ENCODE measurements at regions not wholly inside any gene's neighbourhood (a gene's known extent, or its start where the extent isn't known, plus 50 kb on each side); places are given as distances from the start of the nearest gene placed in this dataset.

DNA sequence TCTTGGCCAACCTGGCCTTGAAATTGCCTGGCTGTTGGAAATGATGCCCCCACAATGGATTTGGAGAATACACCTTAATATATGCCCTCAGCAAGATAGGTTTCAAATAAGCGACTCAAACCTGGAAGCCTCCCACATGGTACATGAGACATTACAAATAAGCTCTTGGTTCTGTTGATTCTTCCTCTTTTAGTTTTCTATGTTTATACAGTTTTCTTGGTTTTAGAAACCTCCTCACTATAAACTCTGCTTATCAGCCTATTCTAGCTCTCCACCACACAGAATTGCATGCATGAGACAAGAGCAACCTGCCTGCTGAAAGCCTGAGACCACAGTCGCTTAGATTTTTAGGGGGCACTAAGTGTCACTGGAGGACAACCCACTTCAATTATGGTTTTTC is 108.8 kb upstream of the PREP start:
- no peak for FAIRE-seq

DNA sequence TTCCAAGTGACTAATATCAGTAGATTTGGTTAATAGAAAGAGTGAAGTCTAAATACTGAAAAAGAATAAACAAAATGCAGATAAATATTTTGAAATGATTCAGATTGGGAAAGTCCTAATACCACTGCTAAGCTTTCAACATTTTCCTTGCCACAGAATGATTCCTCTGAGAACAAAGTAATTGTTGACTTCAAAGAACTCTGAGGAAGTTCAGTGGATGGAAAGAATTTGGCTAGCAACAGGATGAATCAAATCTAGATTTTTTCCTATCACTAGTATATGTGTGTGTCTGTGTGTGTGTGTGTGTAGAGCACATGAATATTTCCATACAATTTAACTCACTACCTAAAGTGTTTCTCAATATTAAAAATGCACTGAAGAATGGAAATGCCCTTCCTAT is 107.9 kb upstream of the PREP start:
- no peak for FAIRE-seq

DNA sequence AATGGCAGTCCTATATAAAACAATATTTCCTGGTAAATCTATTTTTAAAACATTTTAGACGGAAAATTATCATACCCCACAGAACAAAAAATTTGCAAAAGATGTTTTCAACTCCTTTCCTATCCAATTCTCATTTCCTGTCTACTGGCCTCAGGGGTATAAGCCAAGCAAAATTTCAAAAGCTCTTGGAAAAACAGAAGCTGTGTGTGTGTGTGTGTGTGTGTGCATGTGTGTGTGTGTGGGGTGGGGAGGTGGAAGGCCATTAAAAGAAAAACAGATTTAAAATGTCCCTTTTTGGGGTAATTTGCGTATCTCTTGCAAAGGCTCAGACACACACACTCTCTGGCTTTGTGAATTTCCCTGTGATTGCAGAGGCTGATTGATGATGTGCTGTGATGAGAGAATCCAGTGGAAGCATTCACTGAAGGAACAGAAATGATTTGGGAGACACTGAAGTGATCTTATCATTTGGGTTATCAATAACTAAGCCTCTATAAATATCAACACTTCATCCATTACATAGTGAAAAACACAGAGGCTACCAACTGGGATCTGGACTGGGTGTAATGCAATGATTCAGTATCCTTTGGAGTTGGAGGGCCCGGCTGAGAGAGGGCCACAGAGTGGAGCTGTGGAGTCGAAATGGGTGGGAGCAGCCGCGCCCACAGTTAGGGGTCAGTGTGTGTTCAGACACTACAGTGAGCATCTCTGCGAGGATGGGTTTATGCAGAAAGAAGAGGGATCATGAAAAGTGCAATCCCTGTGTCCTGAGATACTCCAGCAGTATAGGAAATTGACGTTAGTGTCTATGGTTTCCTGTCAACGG is 106.8 kb upstream of the PREP start:
- no peak for FAIRE-seq

DNA sequence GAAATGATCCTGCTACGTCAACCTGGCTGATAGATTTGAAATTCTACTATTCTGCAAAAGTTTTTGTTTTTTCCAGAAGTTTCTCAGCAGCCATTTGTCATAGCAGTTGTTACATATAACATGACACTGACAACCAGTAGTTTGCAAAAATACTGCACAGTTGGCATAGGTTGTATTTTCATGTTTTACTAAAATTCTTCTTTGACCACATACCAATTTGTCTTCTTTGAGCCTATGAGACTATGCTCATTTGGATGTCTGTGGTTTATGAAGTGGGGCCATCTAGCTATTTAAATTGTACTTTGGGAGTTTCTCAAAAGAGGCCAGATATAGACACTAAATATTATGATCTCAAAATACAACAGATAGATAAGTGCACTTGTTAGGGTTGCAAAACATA is 104.9 kb upstream of the PREP start:
- FAIRE-seq = no peak

DNA sequence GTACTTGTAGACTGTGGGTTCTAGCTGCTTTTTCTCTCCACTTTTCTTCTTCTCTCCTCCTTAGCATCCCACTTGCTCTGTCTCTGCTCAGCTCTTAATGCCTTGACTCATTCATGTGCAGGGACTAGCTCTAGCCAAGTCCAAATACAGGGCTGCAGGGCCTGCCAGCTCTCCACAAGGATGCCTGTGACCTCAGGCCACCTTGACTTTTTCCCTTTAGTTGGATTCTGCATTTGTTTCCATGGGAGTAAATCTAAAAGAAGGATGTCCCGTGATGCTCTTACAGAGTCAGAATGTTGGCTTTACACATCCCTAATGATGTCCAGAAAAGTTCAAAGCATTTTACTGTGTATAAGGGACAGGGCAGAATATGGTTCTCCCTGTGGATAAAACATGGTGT is 101.8 kb upstream of the PREP start:
- FAIRE-seq = no peak

DNA sequence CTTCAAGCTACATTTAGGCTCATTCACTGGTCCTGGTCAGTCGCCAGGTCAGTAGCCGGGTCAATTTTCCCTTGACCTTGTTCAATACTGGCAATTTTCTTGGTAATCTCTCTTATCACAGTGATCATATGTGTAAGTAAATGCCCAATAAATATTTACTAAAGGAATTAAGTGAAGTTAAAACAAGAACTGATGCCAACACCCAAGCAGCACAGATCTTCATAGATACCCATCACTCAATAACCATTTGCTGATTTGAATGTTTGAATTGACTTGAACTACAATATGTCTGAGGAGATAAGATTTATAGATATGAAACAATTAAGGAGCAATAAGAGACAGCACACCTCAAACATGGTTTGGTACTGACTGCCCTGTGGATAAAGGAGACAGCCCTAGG is 100.8 kb upstream of the PREP start:
- FAIRE-seq = no peak

DNA sequence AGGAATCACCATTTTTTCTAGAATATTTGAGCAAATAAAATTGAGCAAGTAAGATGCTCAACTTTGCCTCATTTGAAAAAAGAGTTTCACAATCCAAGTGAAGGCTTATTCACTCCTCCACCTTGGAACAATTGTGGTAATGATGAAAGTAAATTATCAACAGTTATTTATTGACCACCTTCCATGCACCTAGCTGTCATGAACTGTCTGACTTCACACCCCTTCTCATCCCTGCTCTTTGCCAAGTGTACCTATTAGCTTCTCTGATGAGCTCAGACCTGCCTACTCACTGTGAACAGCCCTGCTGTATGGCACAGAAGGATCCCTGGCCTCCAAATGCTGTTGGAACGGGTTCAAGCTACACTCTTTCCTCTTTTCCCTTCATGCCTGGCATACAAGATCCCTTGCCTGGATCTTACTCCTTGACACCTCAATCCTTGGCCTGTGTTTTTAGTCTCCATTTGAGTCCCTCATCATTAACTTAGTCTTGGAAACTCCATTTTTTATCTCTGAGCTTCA is 99.0 kb upstream of the PREP start:
- FAIRE-seq = no peak

DNA sequence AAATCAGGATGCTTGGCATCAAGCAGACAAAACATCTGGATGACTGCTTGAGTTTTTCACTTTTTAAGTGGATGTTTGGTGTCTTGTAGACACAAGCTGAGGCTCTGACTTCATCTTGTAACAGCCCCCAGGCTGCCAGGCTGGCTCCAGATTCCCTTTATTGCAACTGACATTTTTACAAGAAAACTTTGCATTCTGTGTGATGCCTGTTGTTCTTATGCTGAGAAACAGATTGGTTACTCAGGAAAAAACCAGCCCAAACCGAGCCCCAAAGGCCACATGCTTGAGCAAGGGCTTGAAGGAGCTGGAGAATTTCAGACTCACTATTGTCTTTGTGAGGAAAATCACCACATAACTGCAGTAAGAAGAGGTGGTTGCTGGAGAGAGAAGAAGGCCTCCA is 98.4 kb upstream of the PREP start:
- no peak for FAIRE-seq

DNA sequence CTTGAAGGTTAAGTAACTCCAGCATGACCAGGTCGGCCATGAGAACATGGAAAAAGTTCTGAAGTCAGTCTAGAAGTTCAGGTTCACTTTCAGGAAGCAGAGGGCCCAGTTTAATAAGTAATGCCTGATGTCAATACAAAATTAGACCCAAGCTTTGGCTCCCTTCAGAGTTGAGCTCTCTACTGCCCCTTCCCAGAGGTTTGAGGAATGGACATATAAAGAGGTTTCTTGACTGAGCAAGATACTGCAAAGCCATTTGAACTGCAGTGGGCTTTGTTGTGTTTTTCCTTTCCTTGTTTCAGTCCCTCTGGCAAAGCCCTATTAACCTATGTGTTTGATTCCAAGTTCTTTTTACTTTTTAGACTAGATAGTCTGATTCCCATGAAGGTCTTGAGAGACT is 97.8 kb upstream of the PREP start:
- no peak for FAIRE-seq

DNA sequence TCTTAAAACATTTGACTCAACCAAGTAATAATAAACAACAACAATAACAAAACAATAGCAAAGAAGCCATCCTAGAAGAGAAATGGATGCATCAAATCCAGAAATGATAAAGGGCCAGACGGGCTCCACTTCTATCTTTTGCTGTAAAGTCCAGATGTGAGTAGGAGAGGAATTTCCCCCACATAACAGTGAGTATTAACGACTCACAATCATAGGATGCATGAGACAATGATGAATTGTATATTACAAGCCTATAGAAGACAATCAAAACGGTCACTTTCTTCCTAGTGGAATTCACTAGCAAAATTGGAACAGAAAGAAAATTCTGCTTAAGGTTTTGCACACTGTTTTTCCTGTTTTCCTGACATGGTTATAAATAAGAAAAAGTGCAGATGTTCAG is 97.0 kb upstream of the PREP start:
- no peak for FAIRE-seq

DNA sequence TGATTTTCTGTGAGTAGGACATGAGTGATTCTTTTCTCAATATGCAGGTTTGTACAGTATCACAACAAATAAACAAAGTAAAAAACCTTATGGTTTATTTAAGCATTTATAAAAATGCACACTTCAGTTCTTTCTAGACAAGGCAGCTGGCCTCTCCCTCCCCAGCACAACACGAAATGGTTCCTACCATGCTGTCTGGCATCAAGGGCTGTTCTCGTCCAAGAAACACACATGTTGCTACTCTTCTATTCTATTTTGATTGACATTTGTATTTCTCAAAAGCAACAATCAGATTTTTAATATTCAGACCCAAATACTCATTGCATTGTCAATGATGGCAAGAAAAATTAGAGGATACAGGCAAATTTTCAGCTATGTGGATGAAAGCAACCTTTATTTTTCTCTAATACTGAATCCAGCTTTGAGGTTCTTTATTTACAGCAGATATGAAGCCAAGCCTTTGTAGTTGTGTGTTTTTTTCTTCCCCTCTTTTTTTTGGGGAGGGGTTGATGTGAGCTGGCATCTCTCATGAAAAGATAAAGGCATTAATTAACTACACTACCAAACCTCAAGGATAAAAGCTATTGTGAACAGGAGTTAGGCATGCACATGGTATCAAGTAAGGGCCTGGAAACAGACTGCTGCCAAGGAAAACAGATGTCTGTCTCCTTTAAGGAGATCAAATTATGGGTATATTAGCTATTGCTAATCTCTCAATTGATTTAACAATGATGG is 96.4 kb upstream of the PREP start:
- no peak for FAIRE-seq

DNA sequence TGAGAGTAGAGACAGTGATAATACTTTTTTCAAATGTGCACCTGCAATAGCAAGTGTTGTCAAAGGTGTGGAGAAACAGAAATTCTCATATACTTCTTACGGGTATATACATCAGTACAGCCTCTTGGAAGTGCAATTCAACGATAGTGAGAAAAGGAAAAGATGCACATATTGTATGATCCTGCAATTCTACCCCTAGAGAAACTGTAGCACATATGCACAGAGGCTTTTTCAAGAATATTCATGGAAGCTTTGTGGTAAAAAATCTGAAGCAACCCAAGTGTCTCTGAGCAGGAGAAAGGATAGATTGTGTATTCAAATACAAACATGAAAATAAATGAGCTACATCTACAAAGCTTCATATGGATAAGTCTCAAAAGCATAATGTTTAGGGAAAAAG is 94.7 kb upstream of the PREP start:
- no peak for FAIRE-seq

DNA sequence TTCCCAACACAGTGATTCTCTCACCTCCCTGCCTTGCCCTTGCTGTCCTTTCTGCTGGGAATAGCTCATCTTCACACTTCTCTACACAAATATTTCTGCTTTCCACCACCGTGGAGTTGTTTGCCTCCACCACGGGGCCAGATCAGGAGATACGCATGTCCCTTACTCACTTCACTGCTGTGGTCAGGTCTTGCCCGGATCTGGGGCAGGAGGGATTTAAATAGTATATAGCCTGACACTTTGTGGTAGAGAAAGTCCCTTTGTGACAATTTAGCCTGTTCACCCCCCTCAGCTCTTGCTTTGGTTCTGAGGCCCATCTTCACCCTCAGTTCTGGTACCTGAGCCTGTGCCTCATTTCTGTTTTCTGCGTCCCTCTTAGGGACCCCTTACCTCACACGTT is 92.6 kb upstream of the PREP start:
- no peak for FAIRE-seq

DNA sequence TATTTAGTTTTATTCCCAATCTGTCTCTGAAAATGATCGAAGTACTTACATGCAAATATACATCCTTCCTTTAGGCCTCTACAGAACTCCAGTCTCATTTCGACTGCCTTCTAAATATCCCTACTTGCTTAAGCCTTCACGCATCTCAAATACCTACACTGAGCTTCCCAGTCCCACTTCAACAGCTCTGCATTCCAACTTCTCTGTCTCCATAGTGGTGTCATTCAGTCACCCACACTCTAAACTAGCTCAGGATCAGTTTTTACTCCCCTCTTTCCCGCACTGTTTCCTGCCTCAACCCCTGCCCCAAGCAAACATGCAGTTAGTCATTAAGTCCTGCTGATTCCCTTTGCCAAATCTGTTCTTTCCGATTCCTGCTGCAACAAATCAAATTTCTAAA is 91.8 kb upstream of the PREP start:
- FAIRE-seq = no peak

DNA sequence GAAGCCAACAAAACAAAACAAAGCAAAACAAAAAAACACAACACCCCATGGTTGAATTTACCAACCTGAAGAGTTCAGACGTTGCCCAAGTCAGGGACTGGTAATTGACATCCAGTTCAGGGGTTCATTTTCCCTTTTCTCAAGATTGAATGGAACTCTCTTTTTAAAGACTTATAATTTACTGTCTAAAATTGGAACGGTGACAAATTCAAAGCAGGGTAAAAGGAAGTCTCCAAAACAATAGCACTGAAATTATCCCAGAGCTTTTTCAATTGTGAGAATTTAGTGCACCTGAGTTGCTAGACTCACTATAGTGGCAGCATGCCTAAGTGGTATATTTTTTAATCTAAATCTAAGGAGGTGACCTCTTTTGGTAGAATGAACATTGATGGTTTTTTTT is 90.9 kb upstream of the PREP start:
- FAIRE-seq = no peak

DNA sequence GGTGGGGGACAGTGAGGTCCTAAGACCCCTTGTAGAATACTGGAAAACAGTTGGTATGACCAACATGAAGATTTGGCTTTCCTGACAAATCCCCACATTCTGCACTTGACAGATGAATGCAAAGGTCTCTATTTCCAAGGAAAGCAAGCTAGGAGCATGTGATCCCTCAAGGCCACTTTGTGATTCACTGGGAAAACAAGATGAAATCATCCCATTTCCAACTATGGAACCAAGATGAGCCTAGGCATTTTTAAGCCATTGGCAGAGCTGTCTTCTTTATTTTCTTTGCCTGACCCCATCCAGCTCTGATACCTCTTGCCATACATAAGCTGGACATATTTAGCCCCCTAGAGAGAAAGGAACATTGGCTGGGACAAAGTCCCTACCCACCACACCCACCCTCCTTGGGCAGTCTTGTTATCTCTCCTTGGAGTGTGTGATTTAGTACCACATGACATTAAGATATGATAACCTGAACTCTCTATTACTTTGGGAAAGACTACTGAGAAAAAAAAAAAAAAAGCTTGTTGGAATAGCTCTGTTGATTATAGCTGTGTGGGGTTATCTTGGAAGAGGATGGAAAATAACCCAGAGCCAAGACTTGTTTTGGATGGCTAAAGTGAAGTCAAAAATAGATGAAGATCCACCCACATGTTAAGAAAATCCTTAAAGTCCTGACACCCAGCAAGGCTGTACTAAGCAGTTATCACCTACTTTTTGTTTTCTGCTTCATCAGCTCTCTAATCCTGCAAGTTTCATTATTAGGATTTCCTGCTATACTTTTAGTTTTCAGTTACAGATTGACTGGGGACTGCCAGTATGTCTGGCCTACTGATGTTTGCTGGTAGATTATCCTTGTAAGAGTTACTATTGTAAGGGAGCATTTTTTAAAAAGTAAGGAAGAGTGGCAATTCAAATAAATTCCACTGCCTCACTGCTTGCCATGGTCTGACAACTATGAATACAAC is 90.1 kb upstream of the PREP start:
- no peak for FAIRE-seq

DNA sequence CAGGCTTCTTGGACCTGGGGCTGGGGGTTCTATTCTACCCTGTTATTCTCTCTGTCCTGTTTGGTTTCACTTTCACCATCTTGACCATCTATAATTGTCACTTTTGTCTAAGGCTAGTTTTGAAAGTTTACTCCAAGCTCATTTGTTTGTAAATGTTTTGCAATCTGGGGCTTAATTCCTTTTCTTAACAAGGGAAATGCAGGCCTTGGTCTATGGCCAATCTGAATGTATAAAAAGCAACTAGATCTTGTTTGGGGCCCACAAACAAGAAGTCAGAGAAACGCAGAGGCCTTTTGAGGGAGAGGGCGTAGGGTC is 86.3 kb upstream of the PREP start:
- FAIRE-seq = no peak

DNA sequence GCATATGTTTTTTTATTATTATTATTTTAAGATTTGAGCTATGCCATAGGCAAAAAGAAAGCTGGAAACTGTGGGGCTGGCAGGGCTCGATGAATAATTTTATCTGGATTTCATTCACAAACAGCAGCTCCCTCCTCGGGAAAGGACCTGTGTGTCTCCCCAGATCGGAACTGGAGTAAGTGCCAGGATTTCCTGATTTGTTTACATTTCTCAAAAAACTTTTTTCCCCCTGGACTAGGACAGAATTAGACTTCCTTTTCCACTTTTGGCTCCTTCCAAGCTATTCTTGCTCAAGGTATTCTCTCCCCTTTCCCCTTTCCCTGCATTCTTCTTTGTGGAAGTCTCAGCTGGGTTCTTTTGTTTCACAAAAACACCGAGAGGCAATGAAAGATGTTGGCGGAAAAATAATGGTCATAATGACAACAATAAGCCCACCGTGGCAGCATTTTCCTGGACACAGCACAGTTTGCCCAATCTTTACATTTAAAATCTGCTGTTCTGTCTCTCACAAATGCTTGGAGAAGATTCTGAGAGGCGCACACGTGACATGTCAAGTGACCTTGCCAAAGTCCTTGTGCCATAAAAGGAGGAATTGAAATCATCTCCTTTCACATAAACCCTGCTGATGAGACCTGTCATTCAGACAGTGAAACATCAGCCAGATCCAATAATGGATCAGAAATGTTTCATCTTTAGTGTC is 85.8 kb upstream of the PREP start:
- FAIRE-seq = no peak

DNA sequence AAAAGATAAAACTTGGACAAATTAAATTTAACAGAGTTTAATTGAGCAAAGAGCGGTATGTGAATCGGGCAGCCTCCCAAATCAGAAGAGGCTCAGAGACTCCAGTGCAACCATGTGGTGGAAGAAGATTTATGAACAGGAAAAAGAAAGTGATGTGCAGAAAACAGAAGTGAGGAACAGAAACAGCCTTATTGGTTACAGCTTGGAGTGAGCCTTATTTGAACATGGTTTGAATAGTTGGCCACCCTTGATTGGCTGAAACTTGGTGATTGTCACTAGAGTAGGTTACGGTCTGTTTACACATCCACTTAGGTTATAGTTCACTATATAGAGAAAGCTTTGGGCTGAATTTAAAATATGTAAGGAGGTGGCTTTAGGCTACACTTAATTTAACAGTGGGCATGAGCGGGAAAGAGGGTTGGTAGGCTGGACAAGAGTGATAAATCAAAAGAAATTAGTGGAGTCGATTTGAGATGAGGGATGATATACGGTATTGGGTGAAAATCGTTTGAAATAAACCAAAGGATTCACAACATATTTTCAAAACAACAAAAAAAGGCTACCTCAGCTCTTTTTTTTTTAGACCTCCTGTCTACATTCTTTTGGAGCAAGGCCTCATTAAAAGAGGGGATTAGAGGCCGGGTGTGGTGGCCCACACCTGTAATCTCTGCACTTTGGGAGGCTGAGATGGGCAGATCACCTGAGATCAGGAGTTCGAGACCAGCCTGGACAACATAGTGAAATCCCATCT is 84.3 kb upstream of the PREP start:
- no peak for FAIRE-seq

DNA sequence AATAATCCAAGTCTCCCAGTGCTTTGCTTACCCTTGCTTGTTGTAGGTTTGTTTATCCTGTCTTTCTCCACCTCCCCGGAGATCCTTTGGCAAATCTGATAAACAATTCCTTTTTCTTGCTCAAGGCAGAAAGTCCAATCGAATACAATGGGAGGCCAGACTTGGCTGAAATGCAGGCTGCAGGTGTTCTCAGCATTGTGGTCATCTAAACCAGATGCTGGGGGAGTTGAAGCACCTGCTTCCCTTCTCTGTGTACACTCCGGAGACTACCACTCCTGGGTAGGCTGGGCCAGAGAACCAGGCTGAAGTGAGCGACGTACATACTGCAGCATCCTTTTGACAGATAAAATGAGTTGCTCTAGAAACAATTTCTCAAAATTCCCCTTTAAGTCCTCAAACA is 82.6 kb upstream of the PREP start:
- FAIRE-seq = no peak

DNA sequence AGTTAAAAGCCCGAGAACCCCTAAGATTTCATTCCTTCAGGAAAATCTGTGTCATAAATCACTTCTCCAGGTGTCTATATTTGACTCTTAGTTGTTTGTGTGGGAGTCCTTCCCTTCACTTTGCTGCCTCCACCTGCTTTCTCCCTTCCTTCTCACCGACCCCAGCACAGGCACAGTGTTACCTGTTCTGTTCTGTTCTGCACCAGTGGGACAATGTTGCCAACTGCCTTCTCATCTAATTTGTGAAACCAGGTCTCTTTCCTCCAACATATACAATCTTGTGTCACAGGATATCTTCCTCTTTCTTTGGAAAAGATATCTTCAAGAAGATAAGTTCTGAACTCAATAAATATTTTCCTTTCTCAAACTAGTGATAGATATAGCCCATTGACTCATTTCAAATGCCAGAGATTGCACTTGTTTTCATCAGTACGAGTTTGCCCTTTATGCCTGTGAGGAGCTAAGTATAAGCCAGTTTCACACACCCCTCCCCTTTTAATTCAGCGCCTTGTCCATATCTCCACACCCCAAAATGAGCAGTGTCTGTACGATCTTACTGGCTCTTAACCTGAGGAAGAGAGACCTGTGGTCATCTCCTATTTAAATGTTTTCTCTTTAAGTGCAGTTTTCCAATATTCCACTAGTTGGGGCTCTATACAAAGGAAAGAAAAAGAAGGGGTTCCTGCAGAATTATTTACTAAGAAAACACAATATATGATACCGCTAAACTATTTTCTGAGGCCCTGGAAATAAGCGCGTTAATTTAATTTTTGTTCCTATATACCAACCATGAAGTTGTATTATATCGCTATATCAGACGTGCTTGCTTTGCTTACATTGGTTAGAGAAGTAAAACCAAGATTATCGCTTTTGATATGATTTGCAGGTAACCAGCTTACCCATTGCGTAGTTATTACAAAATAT is 81.6 kb upstream of the PREP start:
- FAIRE-seq = peak; percentile 33

All from colon (tissue), 2 donors.